ENCODE measurements at regions not wholly inside any gene's neighbourhood (a gene's known extent, or its start where the extent isn't known, plus 50 kb on each side); places are given as distances from the start of the nearest gene placed in this dataset.

GRCh38 chrX:4043951-4044350, 330.5 kb upstream of the PRKX start:
- TF ChIP-seq, protein P1, sequence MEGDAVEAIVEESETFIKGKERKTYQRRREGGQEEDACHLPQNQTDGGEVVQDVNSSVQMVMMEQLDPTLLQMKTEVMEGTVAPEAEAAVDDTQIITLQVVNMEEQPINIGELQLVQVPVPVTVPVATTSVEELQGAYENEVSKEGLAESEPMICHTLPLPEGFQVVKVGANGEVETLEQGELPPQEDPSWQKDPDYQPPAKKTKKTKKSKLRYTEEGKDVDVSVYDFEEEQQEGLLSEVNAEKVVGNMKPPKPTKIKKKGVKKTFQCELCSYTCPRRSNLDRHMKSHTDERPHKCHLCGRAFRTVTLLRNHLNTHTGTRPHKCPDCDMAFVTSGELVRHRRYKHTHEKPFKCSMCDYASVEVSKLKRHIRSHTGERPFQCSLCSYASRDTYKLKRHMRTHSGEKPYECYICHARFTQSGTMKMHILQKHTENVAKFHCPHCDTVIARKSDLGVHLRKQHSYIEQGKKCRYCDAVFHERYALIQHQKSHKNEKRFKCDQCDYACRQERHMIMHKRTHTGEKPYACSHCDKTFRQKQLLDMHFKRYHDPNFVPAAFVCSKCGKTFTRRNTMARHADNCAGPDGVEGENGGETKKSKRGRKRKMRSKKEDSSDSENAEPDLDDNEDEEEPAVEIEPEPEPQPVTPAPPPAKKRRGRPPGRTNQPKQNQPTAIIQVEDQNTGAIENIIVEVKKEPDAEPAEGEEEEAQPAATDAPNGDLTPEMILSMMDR (IDR thresholded peaks at IDR 0.05; ENCODE audit: insufficient read depth, low read length, missing control alignments), result no peak
- H3K4me3 ChIP-seq (ENCODE audit: low read depth, low read length), result no peak overlapping the region
- CTCF ChIA-PET, result no interaction called here
- no peak for DNase-seq (ENCODE audit: low read depth, low spot score)
- POLR2A ChIA-PET, result no interaction called here

- ChIA-PET POLR2A (no interaction called here), CTCF (no interaction called here)
- DNase-seq (ENCODE audit: low read depth, low spot score), result no peak
- TF ChIP-seq, protein P1 (IDR thresholded peaks at IDR 0.05; ENCODE audit: insufficient read depth, low read length, missing control alignments), result no peak
- no peak overlapping the region for H3K4me3 ChIP-seq (ENCODE audit: low read depth, low read length)
These were observed 322.4 kb upstream of the PRKX start for GRCh38 chrX:4035874-4036273.

- CTCF ChIA-PET, result no interaction called here
- TF ChIP-seq, protein P1 (IDR thresholded peaks at IDR 0.05; ENCODE audit: insufficient read depth, low read length, missing control alignments), result no peak
- H3K4me3 ChIP-seq (ENCODE audit: low read depth, low read length), result no peak overlapping the region
- POLR2A ChIA-PET, result no interaction called here
- no peak for DNase-seq (ENCODE audit: low read depth, low spot score)
These were observed 314.7 kb upstream of the PRKX start for GRCh38 chrX:4028151-4028550.

DNA sequence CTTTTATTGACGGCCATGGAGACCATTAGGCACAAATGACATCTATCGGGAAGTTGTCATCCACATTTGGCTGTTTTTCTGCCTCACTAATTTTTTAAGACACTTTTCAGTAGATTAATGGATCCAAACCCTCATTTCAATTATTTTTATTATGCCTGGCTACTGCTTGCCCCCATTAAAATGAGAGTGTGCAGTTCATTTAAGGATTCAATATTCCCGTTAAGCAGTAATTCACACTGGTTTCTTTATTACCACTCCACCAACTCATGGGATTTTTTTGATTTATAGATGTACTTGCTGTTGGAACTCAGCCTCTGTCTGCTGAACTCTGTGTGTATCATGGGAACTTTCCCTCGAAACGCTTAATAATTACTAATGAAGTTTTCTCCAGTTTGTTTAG, 291.8 kb upstream of the PRKX start:
- ChIA-PET CTCF (no interaction called here), POLR2A (no interaction called here)
- H3K4me3 ChIP-seq (ENCODE audit: low read depth, low read length), result no peak overlapping the region
- no peak for DNase-seq (ENCODE audit: low read depth, low spot score)
- TF ChIP-seq, protein P1 (IDR thresholded peaks at IDR 0.05; ENCODE audit: insufficient read depth, low read length, missing control alignments), result no peak

- POLR2A ChIA-PET, result no interaction called here
- no peak overlapping the region for H3K4me3 ChIP-seq (ENCODE audit: low read depth, low read length)
- CTCF ChIA-PET, result no interaction called here
- TF ChIP-seq, protein P1 (IDR thresholded peaks at IDR 0.05; ENCODE audit: insufficient read depth, low read length, missing control alignments), result no peak
- DNase-seq (ENCODE audit: low read depth, low spot score), result no peak
These were observed 291.4 kb upstream of the PRKX start for GRCh38 chrX:4004822-4005221.

GRCh38 chrX:3994315-3994714, 280.9 kb upstream of the PRKX start:
- POLR2A ChIA-PET, result no interaction called here
- TF ChIP-seq, protein P1 (IDR thresholded peaks at IDR 0.05; ENCODE audit: insufficient read depth, low read length, missing control alignments), result no peak
- CTCF ChIA-PET, result no interaction called here
- no peak for DNase-seq (ENCODE audit: low read depth, low spot score)
- no peak overlapping the region for H3K4me3 ChIP-seq (ENCODE audit: low read depth, low read length)

Measured in AG04449 (cell line).